ENCODE measurements at regions not wholly inside any gene's neighbourhood (a gene's known extent, or its start where the extent isn't known, plus 50 kb on each side); places are given as distances from the start of the nearest gene placed in this dataset.

- TF ChIP-seq CTCF (IDR thresholded peaks at IDR 0.05; ENCODE audit: insufficient read depth, low read length), result no peak
- no peak for TF ChIP-seq GABPA (IDR thresholded peaks at IDR 0.05; ENCODE audit: low read depth)
- no peak for TF ChIP-seq REST (IDR thresholded peaks at IDR 0.05; ENCODE audit: insufficient replicate concordance, low read depth)
- no peak for TF ChIP-seq POLR2AphosphoS5 (IDR thresholded peaks at IDR 0.05; ENCODE audit: low read depth)
- TF ChIP-seq SPI1 (IDR thresholded peaks at IDR 0.05; ENCODE audit: borderline replicate concordance, low read depth), result no peak
These were observed 806.8 kb downstream of the PCDH18 start for GRCh38 chr4:136725286-136726081.

All from HL-60 (cell line).